ENCODE measurements at regions not wholly inside any gene's neighbourhood (a gene's known extent, or its start where the extent isn't known, plus 50 kb on each side); places are given as distances from the start of the nearest gene placed in this dataset.

GRCh38 chr1:83016354-83016849, 982.5 kb downstream of the TTLL7 start:
- TF ChIP-seq CTCF (IDR thresholded peaks at IDR 0.05) (no peak), POLR2A (IDR thresholded peaks at IDR 0.05) (no peak)
